ENCODE measurements at regions not wholly inside any gene's neighbourhood (a gene's known extent, or its start where the extent isn't known, plus 50 kb on each side); places are given as distances from the start of the nearest gene placed in this dataset.

GRCh38 chr16:77116856-77117255 lies 74.1 kb upstream of the MON1B start:
- in situ Hi-C loops (cut with MboI; ENCODE audit: low sequenced_read_pairs, unreplicated experiment) = no loop called here
- no peak for TF ChIP-seq CTCF (IDR thresholded peaks at IDR 0.05; ENCODE audit: borderline replicate concordance, control extremely low read depth, extremely low read depth, insufficient read depth, missing control alignments)
- no peak for DNase-seq (ENCODE audit: low spot score)

- no peak for TF ChIP-seq CTCF (IDR thresholded peaks at IDR 0.05; ENCODE audit: borderline replicate concordance, control extremely low read depth, extremely low read depth, insufficient read depth, missing control alignments)
- in situ Hi-C loops (cut with MboI; ENCODE audit: low sequenced_read_pairs, unreplicated experiment) = no loop called here
Observed at GRCh38 chr16:77117707-77118106, 73.3 kb upstream of the MON1B start.

GRCh38 chr16:77131398-77131797 lies 59.6 kb upstream of the MON1B start:
- no peak for DNase-seq (ENCODE audit: low spot score)
- in situ Hi-C loops (cut with MboI; ENCODE audit: low sequenced_read_pairs, unreplicated experiment) = no loop called here
- TF ChIP-seq CTCF (IDR thresholded peaks at IDR 0.05; ENCODE audit: borderline replicate concordance, control extremely low read depth, extremely low read depth, insufficient read depth, missing control alignments) = no peak

More at GRCh38 chr16:77117707-77118106, 73.3 kb upstream of the MON1B start:
- DNase-seq (ENCODE audit: low spot score) = no peak

- no peak for TF ChIP-seq CTCF (IDR thresholded peaks at IDR 0.05; ENCODE audit: borderline replicate concordance, control extremely low read depth, extremely low read depth, insufficient read depth, missing control alignments)
- in situ Hi-C loops (cut with MboI; ENCODE audit: low sequenced_read_pairs, unreplicated experiment) = no loop called here
- no peak for DNase-seq (ENCODE audit: low spot score)
Observed at GRCh38 chr16:77132051-77132618, 58.9 kb upstream of the MON1B start.

- in situ Hi-C loops (cut with MboI; ENCODE audit: low sequenced_read_pairs, unreplicated experiment) = no loop called here
Observed at GRCh38 chr16:77133706-77134105, 57.3 kb upstream of the MON1B start.

GRCh38 chr16:77137045-77137444 lies 53.9 kb upstream of the MON1B start:
- no peak for TF ChIP-seq CTCF (IDR thresholded peaks at IDR 0.05; ENCODE audit: borderline replicate concordance, control extremely low read depth, extremely low read depth, insufficient read depth, missing control alignments)
- DNase-seq (ENCODE audit: low spot score) = no peak
- in situ Hi-C loops (cut with MboI; ENCODE audit: low sequenced_read_pairs, unreplicated experiment) = no loop called here

More at GRCh38 chr16:77133706-77134105, 57.3 kb upstream of the MON1B start:
- no peak for TF ChIP-seq CTCF (IDR thresholded peaks at IDR 0.05; ENCODE audit: borderline replicate concordance, control extremely low read depth, extremely low read depth, insufficient read depth, missing control alignments)
- DNase-seq (ENCODE audit: low spot score) = no peak

Data from GM13976 (cell line).